ENCODE measurements at regions not wholly inside any gene's neighbourhood (a gene's known extent, or its start where the extent isn't known, plus 50 kb on each side); places are given as distances from the start of the nearest gene placed in this dataset.

DNA sequence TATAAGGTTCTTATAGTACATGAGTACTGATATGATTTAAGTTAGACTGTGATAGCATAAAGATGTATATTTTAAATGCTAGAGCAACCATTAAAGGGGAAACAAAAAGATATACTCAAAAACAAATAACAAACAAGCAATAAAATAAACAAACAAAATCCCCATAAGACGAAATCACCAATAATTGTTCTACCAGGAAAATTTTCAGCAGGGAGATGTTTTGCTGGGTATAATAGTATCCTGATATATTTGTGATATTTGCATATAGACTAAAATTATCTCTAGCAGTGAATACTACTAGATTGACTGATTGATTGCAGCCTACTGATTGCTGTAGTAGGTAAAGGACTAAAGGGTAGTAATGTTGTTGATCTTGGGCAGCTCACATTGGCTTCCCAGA, 177.4 kb downstream of the TMEM182 start:
- H3K9me3 ChIP-seq = no peaks in the 10 kb centered on the region
- no peak overlapping the region for H3K27ac ChIP-seq
- intact Hi-C loops (cut with DNase I) = no loop called here
- ATAC-seq (no peak), DNase-seq (no peak)
- H3K4me3 ChIP-seq = no peak overlapping the region
- TF ChIP-seq, protein P1, sequence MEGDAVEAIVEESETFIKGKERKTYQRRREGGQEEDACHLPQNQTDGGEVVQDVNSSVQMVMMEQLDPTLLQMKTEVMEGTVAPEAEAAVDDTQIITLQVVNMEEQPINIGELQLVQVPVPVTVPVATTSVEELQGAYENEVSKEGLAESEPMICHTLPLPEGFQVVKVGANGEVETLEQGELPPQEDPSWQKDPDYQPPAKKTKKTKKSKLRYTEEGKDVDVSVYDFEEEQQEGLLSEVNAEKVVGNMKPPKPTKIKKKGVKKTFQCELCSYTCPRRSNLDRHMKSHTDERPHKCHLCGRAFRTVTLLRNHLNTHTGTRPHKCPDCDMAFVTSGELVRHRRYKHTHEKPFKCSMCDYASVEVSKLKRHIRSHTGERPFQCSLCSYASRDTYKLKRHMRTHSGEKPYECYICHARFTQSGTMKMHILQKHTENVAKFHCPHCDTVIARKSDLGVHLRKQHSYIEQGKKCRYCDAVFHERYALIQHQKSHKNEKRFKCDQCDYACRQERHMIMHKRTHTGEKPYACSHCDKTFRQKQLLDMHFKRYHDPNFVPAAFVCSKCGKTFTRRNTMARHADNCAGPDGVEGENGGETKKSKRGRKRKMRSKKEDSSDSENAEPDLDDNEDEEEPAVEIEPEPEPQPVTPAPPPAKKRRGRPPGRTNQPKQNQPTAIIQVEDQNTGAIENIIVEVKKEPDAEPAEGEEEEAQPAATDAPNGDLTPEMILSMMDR (IDR thresholded peaks at IDR 0.05) = no peak
- no peaks in the 10 kb centered on the region for H3K36me3 ChIP-seq
- no peaks in the 10 kb centered on the region for H3K27me3 ChIP-seq
- H3K4me1 ChIP-seq = no peaks in the 10 kb centered on the region

GRCh38 chr2:102940684-102941083, 178.9 kb downstream of the TMEM182 start:
- Histone ChIP-seq H3K9me3 (no peaks in the 10 kb centered on the region), H3K27ac (no peak overlapping the region), H3K27me3 (no peaks in the 10 kb centered on the region), H3K36me3 (no peaks in the 10 kb centered on the region), H3K4me3 (no peak overlapping the region), H3K4me1 (no peaks in the 10 kb centered on the region)
- DNase-seq (no peak), ATAC-seq (no peak)
- TF ChIP-seq, protein P1 (IDR thresholded peaks at IDR 0.05) = no peak
- intact Hi-C loops (cut with DNase I) = no loop called here

- Histone ChIP-seq H3K9me3 (no peaks in the 10 kb centered on the region), H3K36me3 (no peaks in the 10 kb centered on the region), H3K27me3 (no peaks in the 10 kb centered on the region), H3K27ac (no peak overlapping the region), H3K4me1 (no peaks in the 10 kb centered on the region), H3K4me3 (no peak overlapping the region)
- TF ChIP-seq, protein P1 (IDR thresholded peaks at IDR 0.05) = no peak
- intact Hi-C loops (cut with DNase I) = no loop called here
- DNase-seq = no peak
- ATAC-seq = no peak
Observed at GRCh38 chr2:102942107-102942506, 180.3 kb downstream of the TMEM182 start.

DNA sequence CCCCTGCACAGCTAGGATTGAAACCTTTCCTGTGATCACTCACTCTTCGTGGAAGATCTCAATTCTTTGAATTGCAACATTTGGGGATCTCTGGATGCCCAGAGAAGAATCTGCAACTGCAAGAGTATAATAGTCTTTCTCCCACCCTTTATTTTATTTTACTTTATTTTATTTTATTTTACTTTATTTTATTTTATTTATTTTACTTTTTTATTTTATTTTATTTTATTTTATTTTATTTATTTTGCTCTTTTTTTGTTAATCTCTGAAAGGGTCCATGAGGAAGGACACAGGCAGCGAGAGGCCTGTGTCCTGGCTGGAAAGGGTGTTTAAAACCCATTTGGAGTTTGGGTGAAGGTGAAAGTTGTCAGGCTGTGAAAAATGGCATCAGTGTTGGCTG, 181.4 kb downstream of the TMEM182 start:
- TF ChIP-seq, protein P1 (IDR thresholded peaks at IDR 0.05) = no peak
- H3K27me3 ChIP-seq = no peaks in the 10 kb centered on the region
- H3K36me3 ChIP-seq = no peaks in the 10 kb centered on the region
- DNase-seq (no peak), ATAC-seq (no peak)
- no peaks in the 10 kb centered on the region for H3K9me3 ChIP-seq
- no peaks in the 10 kb centered on the region for H3K4me1 ChIP-seq
- intact Hi-C loops (cut with DNase I) = no loop called here
- H3K4me3 ChIP-seq = no peak overlapping the region
- H3K27ac ChIP-seq = no peak overlapping the region

- Histone ChIP-seq H3K9me3 (no peaks in the 10 kb centered on the region), H3K27me3 (no peaks in the 10 kb centered on the region), H3K27ac (no peak overlapping the region), H3K36me3 (no peaks in the 10 kb centered on the region), H3K4me3 (no peak overlapping the region), H3K4me1 (no peaks in the 10 kb centered on the region)
- intact Hi-C loops (cut with DNase I) = no loop called here
- ATAC-seq = no peak
- TF ChIP-seq, protein P1 (IDR thresholded peaks at IDR 0.05) = no peak
- DNase-seq = no peak
Observed at GRCh38 chr2:102950371-102950946, 188.6 kb downstream of the TMEM182 start.

GRCh38 chr2:102951249-102951648, 189.4 kb downstream of the TMEM182 start:
- Histone ChIP-seq H3K4me3 (no peak overlapping the region), H3K27me3 (no peaks in the 10 kb centered on the region), H3K27ac (no peak overlapping the region), H3K36me3 (no peaks in the 10 kb centered on the region), H3K4me1 (no peaks in the 10 kb centered on the region), H3K9me3 (no peaks in the 10 kb centered on the region)
- DNase-seq (no peak), ATAC-seq (no peak)
- intact Hi-C loops (cut with DNase I) = no loop called here
- TF ChIP-seq, protein P1 (IDR thresholded peaks at IDR 0.05) = no peak
